Progenitor cell of endocrine pancreas (in vitro differentiated cells): ENCODE measurements at regions not wholly inside any gene's neighbourhood (a gene's known extent, or its start where the extent isn't known, plus 50 kb on each side); places are given as distances from the start of the nearest gene placed in this dataset.
A peak's percentile ranks its signal among the peaks of the same experiment; 100 is the strongest.

Source experiments
- DNase-seq: peaks from one replicate; pipeline ENCODE4 v3.0.0; 2021; ENCODE audit warnings: low spot score; ENCODE audit not compliant: unreplicated experiment
- H3K27ac Mint-ChIP-seq: 2 replicates; pipeline ENCODE4 v1.8.0; 2021; ENCODE audit warnings: mild to moderate bottlenecking, moderate library complexity, mixed read lengths
- H3K27me3 Mint-ChIP-seq: 2 replicates; pipeline ENCODE4 v1.8.0; 2021; ENCODE audit warnings: mixed read lengths
- H3K36me3 Mint-ChIP-seq: 2 replicates; pipeline ENCODE4 v1.8.0; 2022; ENCODE audit warnings: mixed read lengths; ENCODE audit not compliant: insufficient read depth
- H3K4me1 Mint-ChIP-seq: 2 replicates; pipeline ENCODE4 v1.8.0; 2021; ENCODE audit warnings: low read depth, mixed read lengths
- H3K4me3 Mint-ChIP-seq: 2 replicates; pipeline ENCODE4 v1.8.0; 2021; ENCODE audit warnings: low read depth, mild to moderate bottlenecking, moderate library complexity, mixed read lengths
- H3K9me3 Mint-ChIP-seq: 2 replicates; pipeline ENCODE4 v1.8.0; 2021; ENCODE audit warnings: low read depth, mixed read lengths
- TF ChIP-seq, protein P1 (sequence below): fragments of 200-600 bp; sonication (generic); IDR thresholded peaks from one replicate; pipeline ENCODE4 v1.5.0; 2021; ENCODE audit warnings: antibody characterized with exemption, mild to moderate bottlenecking; ENCODE audit not compliant: unreplicated experiment

DNA sequence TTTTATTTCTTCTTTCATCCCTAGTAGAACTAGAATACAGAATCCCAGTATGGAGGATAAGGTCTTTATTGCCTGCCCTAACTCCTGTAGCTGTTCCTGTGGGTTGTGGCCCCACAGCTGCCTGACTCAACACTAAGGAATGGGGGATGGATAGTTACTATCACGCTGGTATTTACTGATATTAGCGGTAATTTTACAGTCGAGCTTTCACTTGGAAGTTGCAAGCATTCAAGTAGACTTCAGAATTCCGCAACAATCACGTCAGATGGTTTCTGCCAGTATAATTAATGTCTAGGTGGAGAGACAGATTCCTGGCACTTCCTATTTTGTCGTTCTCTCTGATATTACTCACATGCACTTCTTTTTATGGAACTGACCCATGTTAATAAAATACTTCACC lies 489.8 kb downstream of the PABPC4L start:
- no peak for DNase-seq
- TF ChIP-seq, protein P1, sequence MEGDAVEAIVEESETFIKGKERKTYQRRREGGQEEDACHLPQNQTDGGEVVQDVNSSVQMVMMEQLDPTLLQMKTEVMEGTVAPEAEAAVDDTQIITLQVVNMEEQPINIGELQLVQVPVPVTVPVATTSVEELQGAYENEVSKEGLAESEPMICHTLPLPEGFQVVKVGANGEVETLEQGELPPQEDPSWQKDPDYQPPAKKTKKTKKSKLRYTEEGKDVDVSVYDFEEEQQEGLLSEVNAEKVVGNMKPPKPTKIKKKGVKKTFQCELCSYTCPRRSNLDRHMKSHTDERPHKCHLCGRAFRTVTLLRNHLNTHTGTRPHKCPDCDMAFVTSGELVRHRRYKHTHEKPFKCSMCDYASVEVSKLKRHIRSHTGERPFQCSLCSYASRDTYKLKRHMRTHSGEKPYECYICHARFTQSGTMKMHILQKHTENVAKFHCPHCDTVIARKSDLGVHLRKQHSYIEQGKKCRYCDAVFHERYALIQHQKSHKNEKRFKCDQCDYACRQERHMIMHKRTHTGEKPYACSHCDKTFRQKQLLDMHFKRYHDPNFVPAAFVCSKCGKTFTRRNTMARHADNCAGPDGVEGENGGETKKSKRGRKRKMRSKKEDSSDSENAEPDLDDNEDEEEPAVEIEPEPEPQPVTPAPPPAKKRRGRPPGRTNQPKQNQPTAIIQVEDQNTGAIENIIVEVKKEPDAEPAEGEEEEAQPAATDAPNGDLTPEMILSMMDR: no peak
- H3K4me1 Mint-ChIP-seq: no peaks in the 10 kb centered on the region
- no peaks in the 10 kb centered on the region for H3K36me3 Mint-ChIP-seq
- H3K27ac Mint-ChIP-seq: no peak overlapping the region
- H3K4me3 Mint-ChIP-seq: no peak overlapping the region
- H3K27me3 Mint-ChIP-seq: no peaks in the 10 kb centered on the region
- H3K9me3 Mint-ChIP-seq: no peaks in the 10 kb centered on the region

DNA sequence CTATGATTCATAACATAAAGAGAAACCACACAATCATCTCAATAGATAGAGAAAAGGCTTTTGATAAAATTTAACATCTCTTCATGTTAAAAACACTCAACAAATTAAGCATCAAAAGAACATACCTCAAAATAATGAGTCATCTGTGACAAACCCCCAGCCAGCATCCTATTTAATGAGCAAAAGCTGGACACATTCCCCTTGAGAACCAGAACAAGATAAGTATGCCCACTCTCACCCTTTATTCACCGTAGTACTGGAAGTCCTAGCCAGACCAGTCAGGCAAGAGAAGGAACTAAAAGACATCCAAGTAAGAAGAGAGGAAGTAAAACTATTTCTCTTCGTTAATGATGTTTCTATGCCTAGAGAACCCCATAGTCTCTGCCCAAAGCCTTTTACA lies 507.2 kb downstream of the PABPC4L start:
- TF ChIP-seq, protein P1: no peak
- Mint-ChIP-seq H3K9me3 (peaks cover 15% of the 10 kb centered on the region), H3K27ac (no peak overlapping the region), H3K27me3 (no peaks in the 10 kb centered on the region), H3K36me3 (no peaks in the 10 kb centered on the region), H3K4me1 (no peaks in the 10 kb centered on the region), H3K4me3 (no peak overlapping the region)
- no peak for DNase-seq

DNA sequence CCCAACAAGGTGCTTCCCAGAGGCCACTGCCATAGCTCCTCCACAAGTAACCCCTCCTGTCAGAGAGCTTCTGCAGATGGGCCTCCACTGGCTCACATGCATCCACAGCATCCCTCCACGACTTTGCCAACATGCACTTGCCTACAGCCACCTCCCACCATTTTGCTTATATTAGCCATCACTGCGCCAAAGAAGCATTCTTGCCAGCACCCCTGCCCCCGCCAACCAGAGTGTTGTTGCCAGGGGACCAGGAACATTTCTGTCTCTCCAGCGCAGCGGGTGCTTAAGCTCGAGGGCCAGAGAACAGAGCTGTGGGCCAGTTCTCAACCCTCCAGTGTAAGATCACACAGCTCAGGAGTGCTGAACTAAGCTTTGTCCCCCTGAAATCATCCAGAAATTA lies 517.6 kb downstream of the PABPC4L start:
- Mint-ChIP-seq H3K4me1 (no peaks in the 10 kb centered on the region), H3K9me3 (peaks cover 12% of the 10 kb centered on the region), H3K4me3 (no peak overlapping the region), H3K27me3 (no peaks in the 10 kb centered on the region), H3K36me3 (no peaks in the 10 kb centered on the region), H3K27ac (no peak overlapping the region)
- no peak for DNase-seq
- TF ChIP-seq, protein P1: no peak

DNA sequence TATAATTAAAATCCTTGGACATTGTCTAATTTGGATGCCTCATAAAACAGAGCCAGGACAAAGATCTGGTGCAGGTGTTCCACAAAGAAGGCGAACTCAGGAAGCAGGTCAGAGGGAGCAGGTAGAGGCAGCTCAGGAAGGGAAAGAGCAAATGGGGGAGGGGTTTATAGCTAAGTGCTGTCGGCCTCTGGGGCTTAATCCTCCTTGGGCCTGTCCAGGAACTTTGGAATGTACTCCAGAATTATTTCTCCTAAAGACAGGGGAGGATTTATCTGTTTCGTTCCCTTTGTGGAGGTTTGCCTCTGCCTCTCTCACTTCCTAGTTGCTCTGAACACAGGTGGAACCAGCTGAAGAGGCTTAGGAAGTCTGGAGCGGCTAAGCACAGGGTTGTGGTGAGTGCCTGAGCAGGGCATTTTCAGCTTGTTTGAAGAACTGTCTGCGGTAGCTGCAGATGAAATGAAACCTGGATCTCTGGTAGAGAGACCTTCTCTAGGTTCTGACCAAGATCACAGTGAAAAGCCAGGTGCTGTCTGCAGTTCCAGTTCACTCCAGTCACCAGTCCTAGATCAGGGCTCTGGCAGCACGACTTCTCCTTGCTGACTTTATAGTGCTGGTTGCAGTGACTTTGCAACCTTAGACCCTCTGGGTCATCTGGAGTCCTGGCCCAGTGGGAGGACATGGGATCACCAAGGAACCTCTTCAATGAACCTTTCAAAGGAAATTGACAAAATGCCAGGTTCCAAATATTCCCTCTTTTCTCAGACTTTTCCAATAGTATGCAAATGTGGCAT lies 519.2 kb downstream of the PCDH10 start:
- Mint-ChIP-seq H3K4me1 (peaks cover 3% of the 10 kb centered on the region), H3K4me3 (no peak overlapping the region), H3K27me3 (no peaks in the 10 kb centered on the region), H3K9me3 (no peaks in the 10 kb centered on the region), H3K27ac (peak overlapping the region; percentile 23), H3K36me3 (no peaks in the 10 kb centered on the region)
- DNase-seq: no peak
- TF ChIP-seq, protein P1: no peak

DNA sequence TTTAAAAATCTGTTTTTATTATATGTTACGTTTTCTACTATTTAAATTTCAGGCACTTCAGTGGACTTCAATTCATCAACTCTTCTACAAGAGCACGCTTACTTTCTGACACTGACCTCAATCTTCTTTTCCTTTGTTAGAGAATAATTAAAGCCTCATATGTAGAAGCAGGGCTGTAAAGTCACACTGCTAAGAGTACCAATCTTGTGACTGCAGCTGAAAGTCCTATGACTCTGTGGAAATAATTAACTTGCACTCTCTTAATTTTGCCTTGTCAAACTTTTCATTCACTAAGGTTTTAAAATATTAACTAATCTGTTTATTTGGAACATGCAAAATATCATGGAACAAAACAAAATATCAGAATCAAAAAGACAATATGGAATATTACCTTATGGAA lies 498.1 kb downstream of the PCDH10 start:
- H3K9me3 Mint-ChIP-seq: peaks cover 10% of the 10 kb centered on the region
- H3K4me1 Mint-ChIP-seq: peaks cover 15% of the 10 kb centered on the region
- H3K27ac Mint-ChIP-seq: no peak overlapping the region
- H3K27me3 Mint-ChIP-seq: no peaks in the 10 kb centered on the region
- no peaks in the 10 kb centered on the region for H3K36me3 Mint-ChIP-seq
- H3K4me3 Mint-ChIP-seq: no peak overlapping the region
- TF ChIP-seq, protein P1: no peak
- DNase-seq: no peak
